ENCODE measurements at regions not wholly inside any gene's neighbourhood (a gene's known extent, or its start where the extent isn't known, plus 50 kb on each side); places are given as distances from the start of the nearest gene placed in this dataset.
A peak's percentile ranks its signal among the peaks of the same experiment; 100 is the strongest.

GRCh38 chr2:181178130-181178529 lies 197.7 kb downstream of the UBE2E3 start:
- no peak overlapping the region for H3K4me3 ChIP-seq (replicated peaks; ENCODE audit: low read depth, low read length)
- no peaks in the 10 kb centered on the region for H3K36me3 ChIP-seq (ENCODE audit: control insufficient read depth, insufficient read depth, low read length)
- TF ChIP-seq, protein P1, sequence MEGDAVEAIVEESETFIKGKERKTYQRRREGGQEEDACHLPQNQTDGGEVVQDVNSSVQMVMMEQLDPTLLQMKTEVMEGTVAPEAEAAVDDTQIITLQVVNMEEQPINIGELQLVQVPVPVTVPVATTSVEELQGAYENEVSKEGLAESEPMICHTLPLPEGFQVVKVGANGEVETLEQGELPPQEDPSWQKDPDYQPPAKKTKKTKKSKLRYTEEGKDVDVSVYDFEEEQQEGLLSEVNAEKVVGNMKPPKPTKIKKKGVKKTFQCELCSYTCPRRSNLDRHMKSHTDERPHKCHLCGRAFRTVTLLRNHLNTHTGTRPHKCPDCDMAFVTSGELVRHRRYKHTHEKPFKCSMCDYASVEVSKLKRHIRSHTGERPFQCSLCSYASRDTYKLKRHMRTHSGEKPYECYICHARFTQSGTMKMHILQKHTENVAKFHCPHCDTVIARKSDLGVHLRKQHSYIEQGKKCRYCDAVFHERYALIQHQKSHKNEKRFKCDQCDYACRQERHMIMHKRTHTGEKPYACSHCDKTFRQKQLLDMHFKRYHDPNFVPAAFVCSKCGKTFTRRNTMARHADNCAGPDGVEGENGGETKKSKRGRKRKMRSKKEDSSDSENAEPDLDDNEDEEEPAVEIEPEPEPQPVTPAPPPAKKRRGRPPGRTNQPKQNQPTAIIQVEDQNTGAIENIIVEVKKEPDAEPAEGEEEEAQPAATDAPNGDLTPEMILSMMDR (IDR thresholded peaks at IDR 0.05; ENCODE audit: insufficient read depth, low read length, poor library complexity, severe bottlenecking): no peak
- H3K27me3 ChIP-seq (replicated peaks; ENCODE audit: control insufficient read depth, insufficient read depth, low read length): no peaks in the 10 kb centered on the region
- DNase-seq (ENCODE audit: extremely low read depth, insufficient read length): no peak

DNA sequence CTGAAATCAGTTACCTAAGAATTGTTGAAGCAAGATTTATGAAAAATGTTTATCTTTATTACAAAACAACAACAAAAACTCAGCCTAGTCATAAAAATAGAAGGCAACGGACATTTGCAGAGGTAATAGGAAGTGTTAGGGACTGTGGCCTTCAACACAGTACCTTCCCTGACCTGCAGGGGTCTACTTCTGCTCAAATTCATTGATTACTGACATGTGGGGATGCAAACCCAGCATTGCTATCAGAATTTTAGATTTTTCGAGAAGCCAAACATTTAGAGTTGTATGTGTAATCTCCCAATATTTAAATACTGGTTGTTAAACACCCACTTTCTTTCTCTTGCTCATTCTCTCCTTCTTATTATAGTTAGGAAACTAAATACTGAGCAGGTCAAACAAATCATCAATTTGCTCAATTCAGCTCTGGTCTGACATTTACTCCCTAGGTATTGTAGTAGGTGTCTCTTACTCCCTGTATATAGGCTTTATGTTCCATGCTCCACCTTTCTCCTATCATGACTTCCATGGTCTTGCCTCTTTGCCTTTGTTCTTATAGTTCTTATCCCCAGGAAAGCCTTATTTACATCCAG lies 198.5 kb downstream of the UBE2E3 start:
- no peaks in the 10 kb centered on the region for H3K36me3 ChIP-seq (ENCODE audit: control insufficient read depth, insufficient read depth, low read length)
- no peak for DNase-seq (ENCODE audit: extremely low read depth, insufficient read length)
- H3K4me3 ChIP-seq (replicated peaks; ENCODE audit: low read depth, low read length): no peak overlapping the region
- H3K27me3 ChIP-seq (replicated peaks; ENCODE audit: control insufficient read depth, insufficient read depth, low read length): no peaks in the 10 kb centered on the region
- TF ChIP-seq, protein P1 (IDR thresholded peaks at IDR 0.05; ENCODE audit: insufficient read depth, low read length, poor library complexity, severe bottlenecking): peak; percentile 59

- TF ChIP-seq, protein P1 (IDR thresholded peaks at IDR 0.05; ENCODE audit: insufficient read depth, low read length, poor library complexity, severe bottlenecking): no peak
- DNase-seq (ENCODE audit: extremely low read depth, insufficient read length): peak; percentile 50
- H3K27me3 ChIP-seq (replicated peaks; ENCODE audit: control insufficient read depth, insufficient read depth, low read length): no peaks in the 10 kb centered on the region
- no peak overlapping the region for H3K4me3 ChIP-seq (replicated peaks; ENCODE audit: low read depth, low read length)
- no peaks in the 10 kb centered on the region for H3K36me3 ChIP-seq (ENCODE audit: control insufficient read depth, insufficient read depth, low read length)
Measured at GRCh38 chr2:181183878-181184542, 203.6 kb downstream of the UBE2E3 start.

GRCh38 chr2:181185421-181185820 lies 205.0 kb downstream of the UBE2E3 start:
- no peaks in the 10 kb centered on the region for H3K36me3 ChIP-seq (ENCODE audit: control insufficient read depth, insufficient read depth, low read length)

DNA sequence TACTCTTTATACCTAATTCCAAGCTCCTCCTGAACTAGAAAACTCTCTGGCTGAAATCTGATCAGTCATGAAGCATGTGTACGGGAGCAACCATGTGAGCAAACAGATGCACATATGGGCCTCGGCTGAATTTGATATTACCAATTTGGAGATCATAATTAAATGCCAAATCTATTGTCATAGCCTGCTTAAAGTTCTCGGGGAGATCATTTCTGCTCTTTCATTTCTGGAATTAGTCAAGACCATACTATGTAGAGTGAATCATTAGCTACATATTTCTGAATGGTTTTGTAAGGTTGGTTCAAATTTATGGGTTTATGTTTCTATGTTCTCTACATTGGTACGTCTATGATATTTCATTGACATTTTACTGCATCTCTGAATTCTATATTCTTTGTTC lies 205.5 kb downstream of the UBE2E3 start:
- DNase-seq (ENCODE audit: extremely low read depth, insufficient read length): no peak
- Histone ChIP-seq H3K36me3 (ENCODE audit: control insufficient read depth, insufficient read depth, low read length) (no peaks in the 10 kb centered on the region), H3K4me3 (replicated peaks; ENCODE audit: low read depth, low read length) (no peak overlapping the region), H3K27me3 (replicated peaks; ENCODE audit: control insufficient read depth, insufficient read depth, low read length) (no peaks in the 10 kb centered on the region)
- TF ChIP-seq, protein P1 (IDR thresholded peaks at IDR 0.05; ENCODE audit: insufficient read depth, low read length, poor library complexity, severe bottlenecking): no peak

More at GRCh38 chr2:181185421-181185820, 205.0 kb downstream of the UBE2E3 start:
- no peaks in the 10 kb centered on the region for H3K27me3 ChIP-seq (replicated peaks; ENCODE audit: control insufficient read depth, insufficient read depth, low read length)
- H3K4me3 ChIP-seq (replicated peaks; ENCODE audit: low read depth, low read length): no peak overlapping the region
- no peak for DNase-seq (ENCODE audit: extremely low read depth, insufficient read length)
- TF ChIP-seq, protein P1 (IDR thresholded peaks at IDR 0.05; ENCODE audit: insufficient read depth, low read length, poor library complexity, severe bottlenecking): no peak
